Sciatic nerve (tissue), 2 donors: ENCODE measurements at regions not wholly inside any gene's neighbourhood (a gene's known extent, or its start where the extent isn't known, plus 50 kb on each side); places are given as distances from the start of the nearest gene placed in this dataset.
"Not testable (repeated sequence)": the region's sequence is repeated elsewhere in the genome, so short reads cannot be mapped to it uniquely, and the experiment has no call there.

Experiments
- ATAC-seq: fragments of 200-7000 bp; cut with Tn5 transposase; one replicate; pipeline ENCODE4 v1.9.1; 2020; ENCODE audit warnings: mild to moderate bottlenecking, moderate library complexity
- DNase-seq: peaks from one replicate; pipeline ENCODE4 v3.0.0-alpha.2; 2020; ENCODE audit warnings: low spot score
- intact Hi-C: fragments of 100-400 bp; cut with DNase I; formaldehyde crosslinking; loops from one replicate; pipeline ENCODE4 v1.14.2; 2022
- donor health status: DM: no; HTN: no; CAD: no.
- donor health status: DM: no; HTN: no; CAD: no.

- intact Hi-C loops: no loop called here
- DNase-seq (no peak), ATAC-seq (no peak)
Measured at GRCh38 chr1:87969040-87969439, 640.4 kb downstream of the LMO4 start.

- ATAC-seq (peak; percentile 58), DNase-seq (no peak)
- intact Hi-C loops: no loop called here
Measured at GRCh38 chr1:87972811-87973210, 644.1 kb downstream of the LMO4 start.

- ATAC-seq: no peak
- DNase-seq: no peak
- intact Hi-C loops: no loop called here
Measured at GRCh38 chr1:87973896-87974295, 645.2 kb downstream of the LMO4 start.

- intact Hi-C loops: no loop called here
- ATAC-seq (no peak), DNase-seq (no peak)
Measured at GRCh38 chr1:87976316-87976715, 647.6 kb downstream of the LMO4 start.

GRCh38 chr1:87977145-87977544, 648.5 kb downstream of the LMO4 start:
- no peak for ATAC-seq
- intact Hi-C loops: no loop called here
- DNase-seq: no peak

- no peak for DNase-seq
- no peak for ATAC-seq
- intact Hi-C loops: no loop called here
Measured at GRCh38 chr1:87979079-87979478, 650.4 kb downstream of the LMO4 start.

GRCh38 chr1:87980494-87980893, 651.8 kb downstream of the LMO4 start:
- no peak for DNase-seq
- ATAC-seq: no peak
- intact Hi-C loops: no loop called here

GRCh38 chr1:87981386-87981785, 652.7 kb downstream of the LMO4 start:
- ATAC-seq (no peak), DNase-seq (no peak)
- intact Hi-C loops: no loop called here

GRCh38 chr1:87981810-87982209, 653.1 kb downstream of the LMO4 start:
- intact Hi-C loops: no loop called here
- DNase-seq (no peak), ATAC-seq (no peak)

GRCh38 chr1:87983841-87984240, 655.2 kb downstream of the LMO4 start:
- intact Hi-C loops: no loop called here
- ATAC-seq: no peak
- no peak for DNase-seq

- no peak for ATAC-seq
- no peak for DNase-seq
- intact Hi-C loops: no loop called here
Measured at GRCh38 chr1:87985071-87985470, 656.4 kb downstream of the LMO4 start.

- ATAC-seq (no peak), DNase-seq (no peak)
- intact Hi-C loops: no loop called here
Measured at GRCh38 chr1:87986130-87986866, 657.6 kb downstream of the LMO4 start.

GRCh38 chr1:87989346-87989745, 660.7 kb downstream of the LMO4 start:
- intact Hi-C loops: no loop called here
- DNase-seq: no peak
- ATAC-seq: no peak

- intact Hi-C loops, ATAC-seq, DNase-seq: not testable (repeated sequence)
Measured at GRCh38 chr1:87992536-87992935, 663.9 kb downstream of the LMO4 start.

- intact Hi-C loops: no loop called here
- ATAC-seq (no peak), DNase-seq (no peak)
Measured at GRCh38 chr1:87993051-87993450, 664.4 kb downstream of the LMO4 start.

- ATAC-seq (no peak), DNase-seq (no peak)
- intact Hi-C loops: no loop called here
Measured at GRCh38 chr1:87999852-88000251, 671.2 kb downstream of the LMO4 start.

- DNase-seq (no peak), ATAC-seq (no peak)
- intact Hi-C loops: no loop called here
Measured at GRCh38 chr1:88001460-88001859, 672.8 kb downstream of the LMO4 start.

- intact Hi-C loops: no loop called here
- no peak for DNase-seq
- ATAC-seq: no peak
Measured at GRCh38 chr1:88003255-88003654, 674.6 kb downstream of the LMO4 start.

- no peak for ATAC-seq
- intact Hi-C loops: no loop called here
- no peak for DNase-seq
Measured at GRCh38 chr1:88009916-88010315, 674.2 kb upstream of the PKN2 start.

- ATAC-seq (no peak), DNase-seq (no peak)
- intact Hi-C loops: no loop called here
Measured at GRCh38 chr1:88013485-88013884, 670.6 kb upstream of the PKN2 start.

GRCh38 chr1:88014131-88014530, 669.9 kb upstream of the PKN2 start:
- intact Hi-C loops: no loop called here
- no peak for DNase-seq
- ATAC-seq: no peak
